ENCODE measurements at regions not wholly inside any gene's neighbourhood (a gene's known extent, or its start where the extent isn't known, plus 50 kb on each side); places are given as distances from the start of the nearest gene placed in this dataset.

GRCh38 chrX:3257471-3257870, 89.0 kb downstream of the MXRA5 start:
- H3K27ac ChIP-seq (ENCODE audit: low read depth) = no peak overlapping the region
- Mint-ChIP-seq H3K9me3 (peaks cover 2% of the 10 kb centered on the region; the same call in 1 of the 3 replicates), H3K27ac (no peak overlapping the region), H3K36me3 (ENCODE audit: low read depth) (no peaks in the 10 kb centered on the region; the same call in 2 of the 3 replicates), H3K27me3 (ENCODE audit: insufficient read depth, low read depth, poor library complexity) (peaks cover 1% of the 10 kb centered on the region), H3K4me3 (no peak overlapping the region), H3K4me1 (no peaks in the 10 kb centered on the region)
- TF ChIP-seq EZH2phosphoT487 (IDR thresholded peaks at IDR 0.05; ENCODE audit: unreplicated experiment) (no peak), POLR2AphosphoS5 (IDR thresholded peaks at IDR 0.05; ENCODE audit: low read depth) (no peak), STAT1 (IDR thresholded peaks at IDR 0.05; ENCODE audit: unreplicated experiment) (no peak), ZNF114 (CRISPR knock-in tag; IDR thresholded peaks at IDR 0.05) (no peak), CREB1 (CRISPR knock-in tag; IDR thresholded peaks at IDR 0.05; ENCODE audit: low read depth) (no peak), ZNF462 (CRISPR knock-in tag; IDR thresholded peaks at IDR 0.05) (no peak), EZH2 (IDR thresholded peaks at IDR 0.05; ENCODE audit: low read depth, unreplicated experiment) (no peak), ZNF331 (CRISPR knock-in tag; IDR thresholded peaks at IDR 0.05; ENCODE audit: low read depth) (no peak), JUNB (IDR thresholded peaks at IDR 0.05; ENCODE audit: unreplicated experiment) (no peak), NANOG (IDR thresholded peaks at IDR 0.05; ENCODE audit: borderline replicate concordance) (no peak), REST (IDR thresholded peaks at IDR 0.05; ENCODE audit: unreplicated experiment) (no peak)
- TF ChIP-seq, protein P1, sequence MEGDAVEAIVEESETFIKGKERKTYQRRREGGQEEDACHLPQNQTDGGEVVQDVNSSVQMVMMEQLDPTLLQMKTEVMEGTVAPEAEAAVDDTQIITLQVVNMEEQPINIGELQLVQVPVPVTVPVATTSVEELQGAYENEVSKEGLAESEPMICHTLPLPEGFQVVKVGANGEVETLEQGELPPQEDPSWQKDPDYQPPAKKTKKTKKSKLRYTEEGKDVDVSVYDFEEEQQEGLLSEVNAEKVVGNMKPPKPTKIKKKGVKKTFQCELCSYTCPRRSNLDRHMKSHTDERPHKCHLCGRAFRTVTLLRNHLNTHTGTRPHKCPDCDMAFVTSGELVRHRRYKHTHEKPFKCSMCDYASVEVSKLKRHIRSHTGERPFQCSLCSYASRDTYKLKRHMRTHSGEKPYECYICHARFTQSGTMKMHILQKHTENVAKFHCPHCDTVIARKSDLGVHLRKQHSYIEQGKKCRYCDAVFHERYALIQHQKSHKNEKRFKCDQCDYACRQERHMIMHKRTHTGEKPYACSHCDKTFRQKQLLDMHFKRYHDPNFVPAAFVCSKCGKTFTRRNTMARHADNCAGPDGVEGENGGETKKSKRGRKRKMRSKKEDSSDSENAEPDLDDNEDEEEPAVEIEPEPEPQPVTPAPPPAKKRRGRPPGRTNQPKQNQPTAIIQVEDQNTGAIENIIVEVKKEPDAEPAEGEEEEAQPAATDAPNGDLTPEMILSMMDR (conservative IDR thresholded peaks at IDR 0.05; ENCODE audit: low read depth in 2 of 2) = no peak
- TF ChIP-seq, protein P2, sequence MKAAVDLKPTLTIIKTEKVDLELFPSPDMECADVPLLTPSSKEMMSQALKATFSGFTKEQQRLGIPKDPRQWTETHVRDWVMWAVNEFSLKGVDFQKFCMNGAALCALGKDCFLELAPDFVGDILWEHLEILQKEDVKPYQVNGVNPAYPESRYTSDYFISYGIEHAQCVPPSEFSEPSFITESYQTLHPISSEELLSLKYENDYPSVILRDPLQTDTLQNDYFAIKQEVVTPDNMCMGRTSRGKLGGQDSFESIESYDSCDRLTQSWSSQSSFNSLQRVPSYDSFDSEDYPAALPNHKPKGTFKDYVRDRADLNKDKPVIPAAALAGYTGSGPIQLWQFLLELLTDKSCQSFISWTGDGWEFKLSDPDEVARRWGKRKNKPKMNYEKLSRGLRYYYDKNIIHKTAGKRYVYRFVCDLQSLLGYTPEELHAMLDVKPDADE (IDR thresholded peaks at IDR 0.05) = no peak
- H3K36me3 ChIP-seq (ENCODE audit: insufficient read depth) = no peaks in the 10 kb centered on the region
- no peak overlapping the region for H3K4me2 ChIP-seq
- no peak overlapping the region for H3K4me3 ChIP-seq
- DNase-seq (ENCODE audit: low spot score) = no peak
- H3K27me3 ChIP-seq (ENCODE audit: insufficient read depth) = no peaks in the 10 kb centered on the region
- ATAC-seq = no peak
- no peaks in the 10 kb centered on the region for H3K4me1 ChIP-seq (ENCODE audit: insufficient read depth)
- H4K20me1 ChIP-seq (replicated peaks; ENCODE audit: insufficient read depth) = no peaks in the 10 kb centered on the region
- no peak overlapping the region for H2AFZ ChIP-seq
- H3F3A ChIP-seq (replicated peaks; ENCODE audit: low read depth) = no peaks in the 10 kb centered on the region
- H3K9me2 ChIP-seq (ENCODE audit: insufficient read depth) = no peaks in the 10 kb centered on the region
- H3K79me2 ChIP-seq (replicated peaks; ENCODE audit: insufficient read depth) = no peaks in the 10 kb centered on the region
